AG09309 (cell line): ENCODE measurements at regions not wholly inside any gene's neighbourhood (a gene's known extent, or its start where the extent isn't known, plus 50 kb on each side); places are given as distances from the start of the nearest gene placed in this dataset.

Source experiments
- DNase-seq: peaks from one replicate; pipeline ENCODE4 v3.0.0-alpha.2; 2010; ENCODE audit warnings: low read depth
- H3K4me3 ChIP-seq: 2 replicates; pipeline ENCODE4 v1.5.1; 2011; ENCODE audit warnings: mild to moderate bottlenecking, low read depth, low read length, moderate library complexity; ENCODE audit not compliant: control insufficient read depth
- TF ChIP-seq, protein P1 (sequence below): IDR thresholded peaks from 2 replicates; pipeline ENCODE4 v1.5.1; 2011; ENCODE audit warnings: mild to moderate bottlenecking, low read depth, low read length, inconsistent platforms; ENCODE audit not compliant: insufficient read depth, control insufficient read depth; ENCODE audit errors: missing control alignments

DNA sequence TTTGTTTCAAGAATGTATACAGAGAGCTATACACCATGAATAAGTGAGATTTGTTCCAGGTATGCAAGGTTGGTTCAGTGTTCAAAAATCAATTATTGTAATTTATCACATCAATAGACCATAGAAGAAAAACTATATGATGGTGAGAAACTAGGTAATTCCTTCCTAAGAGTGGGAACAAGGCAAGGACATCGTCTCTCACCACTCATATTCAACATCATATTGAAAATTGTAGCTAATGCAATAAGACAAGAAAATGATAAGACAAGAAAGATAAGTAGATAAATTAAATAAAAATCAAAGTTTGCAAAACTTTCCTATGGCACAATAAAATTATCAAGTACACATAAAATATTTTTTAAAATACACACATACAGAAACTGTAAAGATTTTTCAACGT lies 385.3 kb upstream of the COBL start:
- H3K4me3 ChIP-seq = no peak overlapping the region
- DNase-seq = no peak
- TF ChIP-seq, protein P1, sequence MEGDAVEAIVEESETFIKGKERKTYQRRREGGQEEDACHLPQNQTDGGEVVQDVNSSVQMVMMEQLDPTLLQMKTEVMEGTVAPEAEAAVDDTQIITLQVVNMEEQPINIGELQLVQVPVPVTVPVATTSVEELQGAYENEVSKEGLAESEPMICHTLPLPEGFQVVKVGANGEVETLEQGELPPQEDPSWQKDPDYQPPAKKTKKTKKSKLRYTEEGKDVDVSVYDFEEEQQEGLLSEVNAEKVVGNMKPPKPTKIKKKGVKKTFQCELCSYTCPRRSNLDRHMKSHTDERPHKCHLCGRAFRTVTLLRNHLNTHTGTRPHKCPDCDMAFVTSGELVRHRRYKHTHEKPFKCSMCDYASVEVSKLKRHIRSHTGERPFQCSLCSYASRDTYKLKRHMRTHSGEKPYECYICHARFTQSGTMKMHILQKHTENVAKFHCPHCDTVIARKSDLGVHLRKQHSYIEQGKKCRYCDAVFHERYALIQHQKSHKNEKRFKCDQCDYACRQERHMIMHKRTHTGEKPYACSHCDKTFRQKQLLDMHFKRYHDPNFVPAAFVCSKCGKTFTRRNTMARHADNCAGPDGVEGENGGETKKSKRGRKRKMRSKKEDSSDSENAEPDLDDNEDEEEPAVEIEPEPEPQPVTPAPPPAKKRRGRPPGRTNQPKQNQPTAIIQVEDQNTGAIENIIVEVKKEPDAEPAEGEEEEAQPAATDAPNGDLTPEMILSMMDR = no peak

DNA sequence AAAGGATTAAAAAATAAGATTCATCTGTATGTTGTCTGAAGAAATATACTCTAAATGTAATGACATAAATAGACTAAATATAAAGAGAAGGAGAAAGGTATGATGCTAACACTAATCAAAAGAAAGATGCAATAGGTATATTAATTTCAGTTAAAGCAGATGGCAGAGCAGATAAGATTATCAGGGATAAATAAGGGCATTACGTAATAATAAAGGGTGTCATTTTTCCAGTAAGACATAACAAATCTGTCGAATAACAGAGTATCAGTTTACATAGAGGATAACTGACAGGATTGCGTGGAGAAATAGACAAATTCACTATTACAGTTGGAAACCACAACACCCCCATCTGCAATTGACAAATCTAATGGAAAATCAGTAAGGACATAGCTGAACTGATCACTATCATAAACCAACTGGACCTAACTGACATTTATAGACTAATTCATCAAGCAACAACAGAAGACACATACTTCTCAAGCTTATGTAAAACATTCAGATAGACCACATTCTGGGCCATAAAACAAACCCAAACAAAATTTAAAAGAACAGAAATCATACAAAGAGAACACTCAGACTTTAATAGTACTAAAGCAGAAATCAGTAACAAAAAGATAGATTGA lies 384.1 kb upstream of the COBL start:
- TF ChIP-seq, protein P1 = no peak
- no peak for DNase-seq
- H3K4me3 ChIP-seq = no peak overlapping the region

- DNase-seq = no peak
- TF ChIP-seq, protein P1 = no peak
- no peak overlapping the region for H3K4me3 ChIP-seq
These were observed 376.6 kb upstream of the COBL start for GRCh38 chr7:51693258-51693657.

- DNase-seq = no peak
- no peak overlapping the region for H3K4me3 ChIP-seq
- TF ChIP-seq, protein P1 = no peak
These were observed 372.9 kb upstream of the COBL start for GRCh38 chr7:51689547-51689946.

GRCh38 chr7:51685794-51686193 lies 369.2 kb upstream of the COBL start:
- DNase-seq = no peak
- TF ChIP-seq, protein P1 = no peak
- no peak overlapping the region for H3K4me3 ChIP-seq

GRCh38 chr7:51680594-51681399 lies 364.2 kb upstream of the COBL start:
- no peak overlapping the region for H3K4me3 ChIP-seq
- TF ChIP-seq, protein P1 = no peak
- DNase-seq = no peak
